Fibroblast of villous mesenchyme (primary cell): ENCODE measurements at regions not wholly inside any gene's neighbourhood (a gene's known extent, or its start where the extent isn't known, plus 50 kb on each side); places are given as distances from the start of the nearest gene placed in this dataset.
A peak's percentile ranks its signal among the peaks of the same experiment; 100 is the strongest.

Experiments
- DNase-seq: peaks from one replicate; pipeline ENCODE4 v3.0.0-alpha.2; 2010; ENCODE audit warnings: low read depth
- H3K4me3 ChIP-seq: 2 replicates; pipeline ENCODE4 v1.5.1; 2011; ENCODE audit warnings: low read depth, mild to moderate bottlenecking, low read length
- TF ChIP-seq, protein P1 (sequence below): IDR thresholded peaks from 2 replicates; pipeline ENCODE4 v1.5.1; 2012; ENCODE audit warnings: low read depth, mild to moderate bottlenecking, low read length; ENCODE audit not compliant: insufficient read depth

DNA sequence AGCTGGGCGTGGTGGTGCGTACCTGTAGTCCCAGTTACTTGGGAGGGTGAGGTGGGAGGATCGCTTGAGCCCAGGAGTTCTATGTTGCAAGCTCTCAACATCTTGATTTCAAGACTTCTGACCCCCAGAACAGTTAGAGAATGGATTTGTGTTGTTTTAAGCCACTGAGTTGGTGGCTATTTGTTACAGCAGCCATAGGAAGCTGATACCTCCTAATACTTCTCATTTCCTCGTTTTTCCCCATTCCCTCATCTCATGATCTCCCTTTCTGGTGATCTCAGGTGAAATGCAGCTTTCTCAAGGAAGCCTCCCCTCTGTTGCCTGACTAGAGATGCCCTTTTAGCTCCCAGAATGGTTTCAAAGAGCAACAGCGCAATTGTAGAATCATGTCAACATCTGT, 378.8 kb downstream of the TYW1 start:
- DNase-seq, result no peak
- H3K4me3 ChIP-seq, result no peak overlapping the region
- TF ChIP-seq, protein P1, sequence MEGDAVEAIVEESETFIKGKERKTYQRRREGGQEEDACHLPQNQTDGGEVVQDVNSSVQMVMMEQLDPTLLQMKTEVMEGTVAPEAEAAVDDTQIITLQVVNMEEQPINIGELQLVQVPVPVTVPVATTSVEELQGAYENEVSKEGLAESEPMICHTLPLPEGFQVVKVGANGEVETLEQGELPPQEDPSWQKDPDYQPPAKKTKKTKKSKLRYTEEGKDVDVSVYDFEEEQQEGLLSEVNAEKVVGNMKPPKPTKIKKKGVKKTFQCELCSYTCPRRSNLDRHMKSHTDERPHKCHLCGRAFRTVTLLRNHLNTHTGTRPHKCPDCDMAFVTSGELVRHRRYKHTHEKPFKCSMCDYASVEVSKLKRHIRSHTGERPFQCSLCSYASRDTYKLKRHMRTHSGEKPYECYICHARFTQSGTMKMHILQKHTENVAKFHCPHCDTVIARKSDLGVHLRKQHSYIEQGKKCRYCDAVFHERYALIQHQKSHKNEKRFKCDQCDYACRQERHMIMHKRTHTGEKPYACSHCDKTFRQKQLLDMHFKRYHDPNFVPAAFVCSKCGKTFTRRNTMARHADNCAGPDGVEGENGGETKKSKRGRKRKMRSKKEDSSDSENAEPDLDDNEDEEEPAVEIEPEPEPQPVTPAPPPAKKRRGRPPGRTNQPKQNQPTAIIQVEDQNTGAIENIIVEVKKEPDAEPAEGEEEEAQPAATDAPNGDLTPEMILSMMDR, result no peak

DNA sequence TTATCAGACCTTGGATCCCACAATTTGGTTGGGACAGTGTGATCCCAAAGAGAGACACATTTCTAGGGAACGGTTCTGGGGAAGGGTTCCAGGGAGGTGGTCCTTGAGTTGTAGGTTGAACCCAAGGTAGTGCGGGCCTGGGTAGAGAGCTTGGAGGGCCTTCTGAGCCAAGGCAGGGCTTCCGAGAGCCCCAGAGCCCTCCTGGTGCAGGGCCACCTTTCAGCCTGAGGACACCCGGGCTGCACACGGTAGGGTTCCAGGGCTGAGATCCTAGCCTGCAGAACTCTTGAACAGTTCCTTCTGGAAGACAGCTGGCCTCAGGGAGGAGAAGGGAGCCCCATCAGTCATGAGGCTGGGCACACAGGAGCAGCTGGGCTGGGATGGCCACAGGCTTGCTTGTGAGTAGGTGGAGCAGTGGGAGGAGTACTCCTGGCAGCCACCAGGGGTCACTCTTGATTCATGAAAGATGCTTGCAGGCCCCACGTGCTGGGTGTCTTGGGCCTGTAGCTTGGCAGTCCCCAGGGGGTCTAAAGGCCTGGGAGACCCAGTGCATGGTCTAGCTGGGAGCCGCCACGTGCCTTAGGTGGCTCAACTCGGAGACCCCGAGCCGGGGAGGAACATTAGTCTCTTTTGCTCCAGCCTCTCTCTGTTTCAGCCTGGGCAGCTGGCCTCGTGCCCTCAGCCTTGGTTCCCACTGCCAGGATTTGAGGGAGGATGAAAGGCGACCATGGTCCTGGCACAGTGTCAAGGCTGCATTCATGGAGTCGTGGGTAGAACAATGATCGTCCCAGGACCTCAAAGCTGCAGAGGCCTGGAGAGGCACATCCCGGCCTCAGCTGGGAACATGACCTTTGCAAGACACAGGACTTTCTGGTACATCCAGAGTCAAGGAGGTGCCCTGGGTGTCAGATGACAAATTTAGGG, 381.6 kb downstream of the TYW1 start:
- TF ChIP-seq, protein P1, result peak; percentile 79
- DNase-seq, result peak; percentile 65
- H3K4me3 ChIP-seq, result no peak overlapping the region

DNA sequence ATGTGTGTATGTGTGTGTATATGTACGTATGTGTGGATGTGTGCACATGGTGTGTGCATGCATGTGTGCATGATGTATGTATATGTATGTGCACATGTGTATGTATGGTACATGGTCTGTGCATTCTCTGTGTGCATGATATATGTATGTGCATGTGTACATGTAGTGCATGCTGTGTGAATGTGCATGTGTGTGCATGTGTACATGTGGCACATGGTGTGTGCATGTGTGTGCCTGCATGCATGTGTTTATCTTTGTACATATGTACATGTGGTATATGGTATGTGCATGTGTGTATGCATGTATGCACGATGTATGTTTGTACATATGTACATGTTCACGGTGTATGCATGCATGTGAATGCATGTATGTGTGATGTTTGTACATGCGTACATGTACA, 383.7 kb downstream of the TYW1 start:
- DNase-seq, result no peak
- no peak overlapping the region for H3K4me3 ChIP-seq
- TF ChIP-seq, protein P1, result no peak

DNA sequence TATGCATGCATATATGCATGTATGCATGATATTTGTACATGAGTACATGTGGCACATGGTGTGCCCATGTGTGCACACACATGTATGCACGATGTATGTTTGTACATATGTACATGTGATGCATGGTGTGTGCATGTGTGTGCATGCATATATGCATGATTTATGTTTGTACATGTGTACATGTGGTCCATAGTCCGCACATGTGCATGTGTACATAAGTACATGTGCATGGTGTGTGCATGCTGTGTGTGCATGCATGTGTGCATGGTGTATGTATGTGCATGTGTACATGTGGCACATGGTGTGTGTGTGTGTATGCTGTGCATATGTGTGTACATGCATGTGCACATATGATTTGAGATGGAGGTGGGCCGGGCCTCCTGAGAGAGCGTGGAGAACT, 384.2 kb downstream of the TYW1 start:
- TF ChIP-seq, protein P1, result no peak
- H3K4me3 ChIP-seq, result no peak overlapping the region
- DNase-seq, result no peak

DNA sequence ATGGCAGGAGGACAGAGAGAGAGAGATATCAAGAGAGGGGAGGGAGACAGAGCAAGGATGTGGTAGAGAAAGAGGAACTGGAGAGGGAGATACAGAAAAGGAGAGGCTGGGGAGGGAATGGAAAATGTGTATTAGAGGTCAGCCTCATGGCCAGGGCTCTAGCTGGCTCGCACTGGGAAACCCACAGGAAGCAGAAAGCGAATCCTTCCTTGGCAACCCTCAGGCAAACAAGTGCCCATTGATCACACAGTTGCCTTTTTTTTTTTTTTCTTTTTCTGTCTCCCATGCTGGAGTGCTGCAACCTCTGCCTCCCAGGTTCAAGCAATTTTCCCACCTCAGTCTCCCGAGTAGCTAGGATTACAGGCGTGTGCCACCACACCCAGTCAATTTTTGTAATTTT, 391.2 kb downstream of the TYW1 start:
- TF ChIP-seq, protein P1, result no peak

DNA sequence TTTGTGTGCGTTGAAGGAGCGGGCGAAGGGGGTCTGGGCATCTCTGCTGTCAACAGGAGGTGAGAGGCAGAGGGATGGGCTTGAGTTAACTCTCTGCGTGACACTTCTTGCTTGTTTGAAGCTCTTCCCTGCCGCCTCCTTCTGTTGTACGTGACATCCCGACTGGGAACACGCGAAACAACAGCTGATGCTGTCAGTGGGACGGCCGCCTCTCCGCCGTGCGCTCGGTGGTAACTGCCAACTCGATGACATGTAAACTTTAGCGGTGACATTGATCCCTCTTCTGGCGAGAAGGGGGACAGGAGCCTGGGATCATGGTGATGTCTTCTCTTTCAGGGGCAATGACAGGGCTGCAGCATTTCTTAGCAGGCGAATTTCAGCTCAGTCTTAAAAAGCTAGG, 394.5 kb downstream of the TYW1 start:
- TF ChIP-seq, protein P1, result no peak
- no peak for DNase-seq
- H3K4me3 ChIP-seq, result no peak overlapping the region

More for the DNA sequence above, 391.2 kb downstream of the TYW1 start:
- no peak for DNase-seq
- H3K4me3 ChIP-seq, result no peak overlapping the region
